ENCODE measurements at regions not wholly inside any gene's neighbourhood (a gene's known extent, or its start where the extent isn't known, plus 50 kb on each side); places are given as distances from the start of the nearest gene placed in this dataset.

DNA sequence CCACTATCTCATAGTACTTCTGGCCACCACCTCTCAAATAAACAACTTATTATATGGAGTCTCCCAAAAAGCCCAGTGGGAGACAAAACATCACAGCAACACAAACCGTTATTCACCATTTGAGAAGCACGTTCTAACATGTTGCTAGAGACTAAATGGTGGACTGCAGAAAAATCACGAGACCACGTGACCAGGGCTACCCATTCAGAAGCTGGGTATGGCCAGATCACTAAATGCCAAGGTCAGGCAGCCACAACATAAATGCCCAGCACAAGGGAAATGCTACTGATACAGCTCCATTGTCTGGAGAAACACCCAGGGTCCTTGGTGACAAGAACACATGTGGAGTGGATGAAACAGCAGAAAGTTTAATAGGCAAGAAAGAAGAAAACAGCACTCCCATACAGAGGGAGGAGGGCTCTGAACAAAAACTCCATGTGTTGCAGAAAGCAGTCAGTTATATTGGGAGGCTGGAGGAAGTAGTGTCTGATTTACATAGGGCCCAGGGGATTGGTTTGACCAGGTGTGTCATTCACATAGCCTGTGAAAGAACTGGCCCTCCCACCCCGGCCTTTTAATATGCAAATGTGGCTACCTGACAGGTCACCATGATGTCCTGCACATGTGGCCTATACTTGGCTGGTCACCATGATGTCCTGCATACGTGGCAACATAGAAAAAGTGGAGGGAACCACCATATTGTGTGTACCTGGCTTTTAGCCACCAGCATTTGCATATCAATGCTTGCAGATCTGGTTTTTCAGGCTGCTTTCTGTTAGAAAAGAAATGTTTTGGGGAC, 97.2 kb downstream of the TRIM36 start:
- DNase-seq, result no peak

DNA sequence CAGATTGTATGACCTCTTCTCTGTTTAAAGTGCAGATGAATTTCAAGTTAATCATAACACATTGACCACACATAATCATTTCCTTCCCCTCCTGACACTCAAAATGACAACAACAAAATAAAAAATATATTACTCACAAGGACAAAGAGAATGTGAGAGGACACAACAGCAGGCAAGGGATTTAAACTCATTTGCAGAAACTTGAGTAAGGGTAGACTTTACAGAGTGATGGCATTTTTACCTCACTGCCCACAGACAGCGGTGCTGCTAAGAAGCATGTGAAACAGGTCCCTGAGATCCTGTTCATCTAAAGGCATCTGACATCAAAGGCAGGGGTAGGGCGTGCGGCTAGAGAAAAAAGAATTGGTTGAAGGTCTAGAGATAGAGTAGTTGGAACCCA, 99.0 kb downstream of the TRIM36 start:
- no peak for DNase-seq

DNA sequence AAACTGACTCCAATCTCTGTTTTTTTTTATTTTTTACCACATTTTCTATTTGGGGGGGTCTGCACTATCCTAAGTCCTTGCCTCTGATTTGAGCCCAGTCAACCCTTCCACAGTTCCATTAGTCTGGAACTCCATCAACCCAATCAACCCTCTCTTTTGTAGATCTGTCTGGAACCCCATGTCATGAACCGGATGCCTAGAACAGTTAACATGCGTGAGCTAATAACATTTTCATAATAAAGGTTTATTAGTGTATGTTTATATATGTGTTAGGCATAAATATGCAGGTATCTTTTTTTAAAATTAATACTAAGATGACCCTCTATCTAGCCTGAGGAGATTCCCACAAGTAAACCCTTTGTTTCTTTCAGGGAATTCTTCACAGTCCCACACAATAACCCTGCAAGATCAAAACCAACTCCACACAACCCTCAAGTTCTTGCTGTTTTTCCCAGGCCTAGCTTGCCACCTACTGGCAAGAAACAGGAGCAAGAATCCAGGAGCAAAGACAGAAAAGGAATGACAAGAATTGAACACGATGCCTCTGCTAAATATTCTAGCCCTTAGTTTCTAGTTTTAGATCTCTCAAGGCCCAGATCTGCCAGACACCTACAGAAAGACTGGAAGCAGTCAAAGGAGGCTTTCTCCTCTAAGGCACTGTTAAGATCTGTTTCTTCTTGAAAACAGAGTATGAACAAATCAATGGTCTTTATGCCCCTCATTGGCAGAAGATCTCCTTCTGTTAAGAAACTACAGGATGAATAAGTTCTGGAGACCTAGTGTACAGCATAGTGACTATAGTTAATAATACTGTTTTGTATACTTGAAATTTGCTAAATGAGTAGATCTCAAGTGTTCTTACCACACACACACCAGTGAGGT, 100.4 kb downstream of the TRIM36 start:
- no peak for DNase-seq

GRCh38 chr5:115068239-115069086, 101.2 kb downstream of the TRIM36 start:
- no peak for DNase-seq

GRCh38 chr5:115064380-115064779, 105.3 kb downstream of the TRIM36 start:
- DNase-seq, result no peak

GRCh38 chr5:115054387-115054951, 115.2 kb downstream of the TRIM36 start:
- DNase-seq, result no peak

DNA sequence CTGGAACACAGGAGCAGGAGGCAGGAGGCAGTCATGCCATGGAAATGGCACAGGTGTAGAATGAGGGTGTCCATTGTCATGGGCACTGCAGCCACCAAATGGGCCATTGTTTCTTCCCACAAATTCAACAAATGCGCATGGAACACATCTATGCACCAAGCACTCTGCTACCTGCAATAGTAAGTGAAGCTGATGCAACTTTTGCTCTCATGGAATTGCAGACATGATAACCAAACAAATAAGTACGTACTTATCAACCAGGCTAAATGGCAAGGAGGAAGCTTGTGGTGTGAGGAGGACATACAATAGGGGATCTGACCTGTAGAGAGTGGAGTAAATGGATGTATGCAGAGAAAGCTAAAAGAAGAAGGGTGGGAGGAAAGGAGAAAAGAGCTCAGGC, 116.8 kb downstream of the TRIM36 start:
- DNase-seq, result no peak

DNA sequence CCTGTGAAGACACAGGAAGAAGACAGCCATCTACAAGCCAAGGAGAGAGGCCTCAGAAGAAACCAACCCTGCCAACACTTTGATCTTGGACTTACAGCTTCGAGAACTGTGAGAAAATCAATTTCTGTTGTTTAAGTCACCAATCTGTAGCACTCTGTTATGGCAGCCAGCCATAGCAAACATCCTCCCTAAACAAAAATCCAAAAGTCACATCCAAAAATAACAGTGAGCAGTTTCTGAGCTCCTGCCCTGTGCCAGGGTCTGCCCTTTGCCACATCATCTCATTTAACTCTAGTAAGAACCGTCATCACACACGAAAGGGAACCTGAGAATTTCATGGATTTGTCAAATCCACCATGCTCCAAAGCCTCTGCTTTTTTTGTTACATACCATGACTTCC, 118.8 kb downstream of the TRIM36 start:
- DNase-seq, result no peak

GRCh38 chr5:115033861-115034260, 135.8 kb downstream of the TRIM36 start:
- DNase-seq, result no peak

DNA sequence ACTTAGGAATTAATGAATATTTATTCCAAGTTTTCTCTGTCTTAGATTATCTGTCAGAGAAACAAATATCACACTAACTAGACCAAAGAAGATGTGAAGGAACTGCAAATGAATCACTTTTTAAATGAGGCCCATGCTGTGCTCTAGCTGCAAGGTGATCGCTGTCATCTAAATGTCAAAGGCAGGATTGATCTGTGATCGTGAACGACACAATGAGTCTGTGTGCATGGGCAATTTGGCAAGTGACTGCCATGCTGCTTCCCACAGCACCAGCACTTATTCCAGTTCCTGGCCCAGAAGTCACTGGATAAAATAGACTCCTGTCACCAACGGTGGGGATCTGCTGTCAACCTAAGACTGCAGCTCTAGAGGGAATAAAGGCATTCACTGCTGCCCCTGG, 141.2 kb downstream of the TRIM36 start:
- DNase-seq, result no peak

DNA sequence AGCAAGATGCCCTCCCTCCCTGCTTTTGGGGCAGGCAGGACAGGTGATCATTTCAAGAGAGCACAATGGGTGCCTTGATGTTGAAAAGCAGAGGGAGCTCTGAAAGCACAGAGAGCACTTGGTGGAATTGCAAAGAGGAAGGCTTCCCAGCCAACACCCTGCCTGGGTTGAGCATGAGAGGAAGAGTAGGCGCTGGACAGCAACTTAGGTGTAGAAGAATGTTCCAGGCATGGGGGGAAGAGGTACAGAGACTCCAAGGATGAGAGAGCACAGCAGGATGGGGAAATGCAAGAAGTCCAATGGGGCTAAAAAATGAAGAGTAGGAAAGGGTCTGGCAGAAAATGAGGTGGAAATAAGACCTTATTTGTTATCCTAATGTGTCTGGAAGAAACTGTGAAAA, 144.8 kb downstream of the TRIM36 start:
- no peak for DNase-seq

- DNase-seq, result no peak
These were observed 147.4 kb downstream of the TRIM36 start for GRCh38 chr5:115022303-115022702.

DNA sequence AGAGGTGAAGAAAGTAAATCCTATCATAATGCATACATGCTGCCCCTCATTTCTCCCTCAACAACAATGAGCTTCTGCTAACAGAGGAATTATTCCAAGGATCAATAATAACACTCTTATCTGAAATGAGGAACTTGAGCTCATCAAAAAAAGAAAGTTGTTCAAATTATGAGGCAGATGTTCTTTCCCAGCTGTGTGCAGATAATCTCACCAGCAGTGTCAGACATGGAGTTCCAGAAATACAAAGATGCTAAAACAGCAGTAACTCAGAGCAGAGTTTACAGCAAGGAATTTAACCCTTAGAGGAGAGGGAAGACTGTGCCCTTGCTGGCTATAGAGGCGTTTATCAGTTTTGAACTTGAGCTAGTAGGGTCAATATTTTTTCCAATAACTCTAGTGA, 153.1 kb downstream of the TRIM36 start:
- no peak for DNase-seq

DNA sequence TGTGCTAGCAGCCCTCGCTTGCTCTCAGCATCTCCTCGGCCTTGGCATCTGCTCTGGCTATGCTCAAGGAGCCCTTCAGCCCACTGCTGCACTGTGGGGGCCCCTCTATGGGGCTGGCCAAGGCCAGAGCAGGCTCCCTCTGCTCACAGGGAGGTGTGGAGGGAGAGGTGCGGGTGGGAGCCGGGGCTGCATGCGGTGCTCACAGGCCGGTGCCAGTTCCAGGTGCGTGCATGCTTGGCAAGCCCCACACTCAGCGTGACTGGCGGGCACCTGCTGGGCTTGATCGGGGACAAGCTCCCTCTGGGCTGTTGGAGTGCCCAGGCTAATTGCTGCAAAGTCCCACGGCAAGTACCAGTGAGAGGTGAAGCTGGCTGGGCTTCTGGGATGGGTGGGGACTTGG, 170.5 kb downstream of the TRIM36 start:
- DNase-seq, result no peak

DNA sequence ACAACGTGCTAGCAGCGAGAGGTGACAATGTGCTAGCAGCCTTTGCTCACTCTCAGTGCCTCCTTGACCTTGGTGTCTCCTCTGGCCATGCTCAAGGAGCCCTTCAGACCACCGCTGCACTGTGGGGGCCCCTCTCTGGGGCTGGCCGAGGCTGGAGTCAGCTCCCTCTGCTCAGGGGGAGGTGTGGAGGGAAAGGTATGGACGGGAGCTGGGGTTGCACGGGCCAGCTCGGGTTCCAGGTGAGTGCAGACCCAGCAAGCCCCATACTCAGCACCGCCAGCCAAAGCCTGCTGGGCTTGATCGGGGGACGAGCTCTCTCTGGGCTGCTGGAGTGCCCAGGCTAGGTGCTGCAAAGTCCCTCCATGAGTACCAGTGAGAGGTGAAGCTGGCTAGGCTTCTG, 180.2 kb downstream of the TRIM36 start:
- no peak for DNase-seq

DNA sequence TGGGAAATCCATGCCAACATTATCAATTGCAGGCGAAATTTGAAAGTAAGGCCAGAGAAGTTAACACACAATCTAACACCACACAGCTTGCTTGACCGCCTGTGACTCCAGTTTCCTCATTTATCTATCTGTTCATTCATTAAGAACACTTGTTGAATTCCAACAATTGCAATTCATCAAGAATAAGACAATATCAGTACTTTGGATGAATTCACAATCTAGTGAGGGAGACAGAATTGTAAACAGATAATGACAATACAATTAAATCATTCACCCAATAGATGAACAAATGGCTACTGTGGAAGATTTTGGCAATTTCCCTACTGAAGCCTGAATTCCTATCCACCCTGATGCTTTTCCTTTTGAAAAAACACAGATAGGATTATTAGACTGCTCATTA, 181.6 kb downstream of the TRIM36 start:
- DNase-seq, result no peak

DNA sequence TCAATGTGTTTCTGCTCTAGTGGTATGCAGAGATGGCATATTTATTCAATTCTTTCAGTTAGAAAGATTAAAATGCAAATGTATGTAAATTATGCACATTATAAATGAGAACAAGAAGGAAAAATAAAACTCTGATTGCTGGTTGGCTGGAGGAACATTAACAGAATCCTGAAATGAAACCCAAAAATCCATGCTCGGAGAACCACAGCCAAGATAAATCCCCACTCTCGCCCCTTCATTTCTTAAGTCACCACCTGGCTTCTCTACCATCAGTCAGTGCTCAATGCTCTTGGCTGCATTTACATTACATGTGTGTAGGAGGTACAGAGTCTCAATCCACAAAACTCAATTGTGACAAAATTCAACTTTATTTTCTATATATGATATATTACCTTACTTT, 184.9 kb downstream of the TRIM36 start:
- DNase-seq, result no peak

GRCh38 chr5:114981111-114981510, 188.6 kb downstream of the TRIM36 start:
- DNase-seq, result no peak

DNA sequence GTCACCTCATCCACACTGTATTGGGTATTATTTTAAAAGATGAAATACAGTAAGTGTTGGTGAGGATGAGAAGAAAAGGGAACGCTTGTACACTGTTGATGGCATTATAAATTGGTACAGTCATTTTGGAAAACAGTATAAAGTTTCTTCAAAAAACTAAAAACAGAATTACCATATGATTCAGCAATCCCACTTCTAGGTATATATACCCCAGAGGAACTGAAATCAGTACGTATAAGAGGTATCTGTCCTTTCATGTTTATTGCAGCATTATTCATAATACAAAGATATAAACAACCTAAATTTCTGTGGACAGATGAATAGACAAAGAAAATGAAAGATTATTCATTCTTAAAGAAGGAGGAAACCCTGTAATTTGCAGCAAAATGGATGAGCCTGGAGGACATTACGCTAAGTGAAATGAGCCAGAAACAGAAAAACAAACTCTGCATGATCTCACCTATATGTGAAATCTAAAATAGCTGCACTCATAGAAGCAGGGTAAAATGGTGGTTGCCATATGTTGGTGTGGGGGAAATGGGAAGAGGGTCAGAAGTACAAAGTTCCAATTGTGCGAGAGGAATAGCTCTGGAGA, 191.6 kb downstream of the TRIM36 start:
- DNase-seq, result no peak

DNA sequence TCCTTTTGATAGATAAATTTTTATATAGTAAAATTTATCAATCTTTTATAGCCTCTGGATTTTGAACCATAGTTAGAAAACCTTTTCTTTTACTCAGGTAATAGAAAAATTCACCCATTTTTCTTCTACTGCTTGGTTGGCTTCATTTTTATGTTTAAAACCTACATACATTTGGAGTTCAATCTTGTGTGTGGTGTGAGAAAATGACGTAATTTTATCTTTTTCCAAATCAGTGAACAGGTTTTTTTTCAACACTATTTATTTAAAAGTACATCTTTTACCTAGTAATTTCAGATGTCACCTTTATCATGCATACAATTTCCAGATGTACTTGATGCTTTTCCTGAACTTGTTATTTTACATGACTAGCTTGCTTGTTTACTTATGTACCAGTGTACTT, 200.2 kb downstream of the TRIM36 start:
- no peak for DNase-seq

DNA sequence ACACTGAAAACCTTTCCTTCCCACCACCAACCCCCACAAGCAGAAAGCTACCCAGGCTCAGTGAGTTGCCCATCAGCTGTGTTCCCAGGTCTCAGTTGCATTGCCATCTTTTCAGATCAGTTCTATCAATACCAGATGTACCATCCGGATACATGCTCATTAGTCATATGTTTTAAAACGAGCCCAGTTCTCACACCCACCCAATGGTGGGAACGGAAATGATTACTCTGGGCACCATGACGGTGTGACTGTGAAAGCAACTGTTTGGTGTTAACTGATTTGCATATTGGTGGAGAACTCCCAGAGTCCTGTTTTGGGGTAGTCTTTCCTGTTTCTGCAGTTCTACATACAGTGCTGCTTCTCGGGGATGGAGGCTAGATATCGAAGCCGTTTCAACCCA, 212.3 kb downstream of the TRIM36 start:
- DNase-seq, result no peak

- DNase-seq, result no peak
These were observed 216.1 kb downstream of the TRIM36 start for GRCh38 chr5:114953565-114953964.

DNA sequence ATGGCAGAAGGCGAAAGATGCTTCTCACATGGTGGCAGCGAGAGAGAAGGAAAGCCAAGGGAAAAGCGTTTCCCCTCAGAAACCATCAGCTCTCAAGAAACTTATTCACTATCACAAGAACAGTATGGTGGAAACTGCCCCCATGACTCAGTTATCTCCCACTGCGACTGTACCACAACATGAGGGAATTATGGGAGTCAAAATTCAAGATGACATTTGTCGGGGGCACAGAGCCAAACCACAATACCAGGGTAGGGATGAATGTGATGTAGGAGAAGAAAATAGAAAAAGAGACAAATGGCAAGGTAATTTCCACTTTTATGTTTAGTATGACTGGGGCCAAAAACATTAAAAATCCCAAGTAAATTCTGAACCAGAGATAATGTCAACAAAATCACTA, 216.8 kb downstream of the TRIM36 start:
- DNase-seq, result no peak

Data from activated CD8-positive, alpha-beta memory T cell treated with anti-CD3 and anti-CD28 coated beads, Interleukin-2, amount 50 U/mL, for 4 hours (primary cell).